ENCODE measurements at regions not wholly inside any gene's neighbourhood (a gene's known extent, or its start where the extent isn't known, plus 50 kb on each side); places are given as distances from the start of the nearest gene placed in this dataset.

DNA sequence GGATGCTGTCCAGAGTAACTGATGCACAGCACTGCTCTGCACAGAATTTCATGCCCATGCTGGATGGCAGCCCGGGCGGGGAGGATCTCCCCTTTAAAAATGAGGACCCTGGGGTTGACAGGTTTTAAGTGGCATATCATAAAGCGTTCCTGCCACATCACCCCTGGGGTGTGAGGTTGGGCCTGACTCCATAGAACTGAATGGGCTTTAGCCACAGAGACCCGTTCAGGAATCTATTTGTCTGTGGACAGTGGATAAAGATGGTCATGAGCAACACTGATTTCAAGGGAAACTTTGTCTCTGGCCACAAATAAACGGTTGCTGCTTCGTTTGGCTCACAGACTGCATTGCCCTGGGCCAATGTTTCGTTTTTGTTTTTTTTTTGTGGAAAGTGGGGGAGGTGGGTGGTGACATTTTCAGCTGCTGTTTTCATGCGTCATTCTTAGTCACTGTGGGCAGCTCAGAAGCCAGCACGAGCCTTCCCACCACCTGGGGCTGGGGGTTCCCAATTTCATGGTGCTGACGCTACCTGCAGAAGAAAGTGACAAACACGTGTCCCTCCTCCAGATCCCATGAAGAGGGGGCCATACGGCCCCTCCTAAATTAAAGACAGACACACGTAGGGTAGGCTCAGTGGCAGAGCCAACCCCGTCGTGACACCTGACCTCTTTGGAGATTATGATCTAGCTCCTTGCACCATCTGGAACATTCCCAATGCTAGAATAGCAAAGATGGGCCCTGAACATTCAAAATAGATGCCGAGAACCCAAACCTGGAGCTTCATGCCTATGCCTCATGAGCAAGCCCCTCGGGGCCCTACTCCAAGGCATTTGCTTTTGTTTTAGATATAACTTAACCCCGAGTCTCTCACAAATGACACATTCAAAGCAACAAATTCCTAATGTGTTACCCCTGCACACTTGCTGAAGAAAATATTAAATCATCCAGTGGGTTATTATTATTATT is 54.8 kb upstream of the PHF21B start:
- FAIRE-seq, result no peak
- no peak for DNase-seq (ENCODE audit: low read depth, low spot score)
- Histone ChIP-seq H2AFZ (ENCODE audit: low read depth, low read length) (no peak overlapping the region), H3K9me3 (replicated peaks; ENCODE audit: control insufficient read depth, insufficient read depth, low read length) (no peaks in the 10 kb centered on the region), H3K79me2 (ENCODE audit: control insufficient read depth, insufficient read depth, low read length) (no peaks in the 10 kb centered on the region), H4K20me1 (replicated peaks; ENCODE audit: control insufficient read depth, extremely low read depth, insufficient read depth, low read length) (no peaks in the 10 kb centered on the region), H3K27ac (ENCODE audit: insufficient read depth, low read depth, low read length) (no peak overlapping the region), H3K4me2 (ENCODE audit: insufficient read depth, low read length) (no peak overlapping the region), H3K27me3 (ENCODE audit: control insufficient read depth in 2 of 2, insufficient read depth in 2 of 2, low read length in 2 of 2) (no peaks in the 10 kb centered on the region), H3K36me3 (ENCODE audit: control insufficient read depth in 2 of 2, extremely low read depth in 1 of 2, insufficient read depth in 2 of 2, low read length in 2 of 2) (no peaks in the 10 kb centered on the region), H3K9me1 (replicated peaks; ENCODE audit: control insufficient read depth, extremely low read depth, insufficient read depth, low read length) (no peaks in the 10 kb centered on the region), H3K4me3 (replicated peaks in 1 of 3; ENCODE audit: insufficient read depth in 1 of 3, low read depth in 1 of 3, low read length in 3 of 3) (no peak overlapping the region), H3K9ac (replicated peaks; ENCODE audit: extremely low read depth, insufficient read depth, low read length) (no peak overlapping the region), H3K4me1 (ENCODE audit: control insufficient read depth, extremely low read depth, insufficient read depth, low read length) (no peaks in the 10 kb centered on the region)
- intact Hi-C loops (cut with micrococcal nuclease) (no loop called here), dilution Hi-C loops (cut with MboI; ENCODE audit: extremely low pct_ligation_motif_present, low sequenced_read_pairs) (no loop called here)
- CTCF ChIA-PET, result no interaction called here
- POLR2A ChIA-PET, result no interaction called here
- BruUV-seq (replicated peaks), result no TSS peak
- TF ChIP-seq POLR2A (IDR thresholded peaks at IDR 0.05; ENCODE audit: low read depth, low read length) (no peak), EZH2 (IDR thresholded peaks at IDR 0.05; ENCODE audit: borderline replicate concordance, low read depth, low read length, severe bottlenecking) (no peak), MYC (IDR thresholded peaks at IDR 0.05; ENCODE audit: low read depth, low read length) (no peak), FOS (IDR thresholded peaks at IDR 0.05; ENCODE audit: borderline replicate concordance, insufficient read depth, low read length) (no peak), JUN (IDR thresholded peaks at IDR 0.05; ENCODE audit: borderline replicate concordance, insufficient read depth, insufficient read length, low read depth) (no peak), POLR2AphosphoS5 (IDR thresholded peaks at IDR 0.05; ENCODE audit: insufficient read depth, low read depth, low read length) (no peak)
- TF ChIP-seq, protein P1, sequence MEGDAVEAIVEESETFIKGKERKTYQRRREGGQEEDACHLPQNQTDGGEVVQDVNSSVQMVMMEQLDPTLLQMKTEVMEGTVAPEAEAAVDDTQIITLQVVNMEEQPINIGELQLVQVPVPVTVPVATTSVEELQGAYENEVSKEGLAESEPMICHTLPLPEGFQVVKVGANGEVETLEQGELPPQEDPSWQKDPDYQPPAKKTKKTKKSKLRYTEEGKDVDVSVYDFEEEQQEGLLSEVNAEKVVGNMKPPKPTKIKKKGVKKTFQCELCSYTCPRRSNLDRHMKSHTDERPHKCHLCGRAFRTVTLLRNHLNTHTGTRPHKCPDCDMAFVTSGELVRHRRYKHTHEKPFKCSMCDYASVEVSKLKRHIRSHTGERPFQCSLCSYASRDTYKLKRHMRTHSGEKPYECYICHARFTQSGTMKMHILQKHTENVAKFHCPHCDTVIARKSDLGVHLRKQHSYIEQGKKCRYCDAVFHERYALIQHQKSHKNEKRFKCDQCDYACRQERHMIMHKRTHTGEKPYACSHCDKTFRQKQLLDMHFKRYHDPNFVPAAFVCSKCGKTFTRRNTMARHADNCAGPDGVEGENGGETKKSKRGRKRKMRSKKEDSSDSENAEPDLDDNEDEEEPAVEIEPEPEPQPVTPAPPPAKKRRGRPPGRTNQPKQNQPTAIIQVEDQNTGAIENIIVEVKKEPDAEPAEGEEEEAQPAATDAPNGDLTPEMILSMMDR (IDR thresholded peaks at IDR 0.05; ENCODE audit: extremely low read depth in 1 of 2, insufficient read depth in 1 of 2, low read depth in 1 of 2, low read length in 2 of 2), result no peak
- TF ChIP-seq, protein P2, sequence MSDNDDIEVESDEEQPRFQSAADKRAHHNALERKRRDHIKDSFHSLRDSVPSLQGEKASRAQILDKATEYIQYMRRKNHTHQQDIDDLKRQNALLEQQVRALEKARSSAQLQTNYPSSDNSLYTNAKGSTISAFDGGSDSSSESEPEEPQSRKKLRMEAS (IDR thresholded peaks at IDR 0.05; ENCODE audit: insufficient read depth, insufficient read length), result no peak
